ENCODE measurements at regions not wholly inside any gene's neighbourhood (a gene's known extent, or its start where the extent isn't known, plus 50 kb on each side); places are given as distances from the start of the nearest gene placed in this dataset.

DNA sequence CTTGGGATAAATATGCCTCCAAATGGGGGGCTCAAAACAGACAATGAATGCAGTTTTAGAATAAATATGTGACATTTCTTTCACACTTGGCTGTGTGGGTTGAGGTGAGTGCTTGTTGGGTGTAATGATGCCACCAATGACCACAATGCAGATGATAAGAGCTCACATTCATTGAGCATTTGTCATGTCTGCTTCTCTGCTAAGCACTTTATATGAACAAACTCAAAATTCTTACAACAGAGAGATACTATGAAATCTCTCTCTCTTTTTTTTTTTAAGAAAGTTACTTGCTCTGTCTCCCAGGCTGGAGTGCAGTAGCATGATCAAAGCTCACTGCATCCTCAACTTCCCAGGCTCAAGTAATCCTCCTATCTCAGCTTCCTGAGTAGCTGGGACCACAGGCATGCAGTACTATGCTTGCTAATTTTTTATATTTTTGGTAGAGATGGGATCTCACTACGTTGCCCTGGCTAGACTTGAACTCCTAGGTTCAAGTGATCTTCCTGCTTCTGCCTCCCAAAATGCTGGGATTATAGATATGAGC, 185.4 kb downstream of the JCAD start:
- intact Hi-C loops (cut with micrococcal nuclease), result no loop called here

GRCh38 chr10:29870522-29871044, 188.8 kb downstream of the JCAD start:
- 97% methylated on average over 2 of the region's 2 CpGs for WGBS (ENCODE audit: insufficient coverage)
- no peak overlapping the region for H3K27ac Mint-ChIP-seq
- H3K36me3 Mint-ChIP-seq, result no peaks in the 10 kb centered on the region
- H3K27me3 Mint-ChIP-seq (ENCODE audit: low read depth in 3 of 3), result peaks cover 0 to 4% (median 0%) of the 10 kb centered on the region in 3 donors
- TF ChIP-seq, protein P1, sequence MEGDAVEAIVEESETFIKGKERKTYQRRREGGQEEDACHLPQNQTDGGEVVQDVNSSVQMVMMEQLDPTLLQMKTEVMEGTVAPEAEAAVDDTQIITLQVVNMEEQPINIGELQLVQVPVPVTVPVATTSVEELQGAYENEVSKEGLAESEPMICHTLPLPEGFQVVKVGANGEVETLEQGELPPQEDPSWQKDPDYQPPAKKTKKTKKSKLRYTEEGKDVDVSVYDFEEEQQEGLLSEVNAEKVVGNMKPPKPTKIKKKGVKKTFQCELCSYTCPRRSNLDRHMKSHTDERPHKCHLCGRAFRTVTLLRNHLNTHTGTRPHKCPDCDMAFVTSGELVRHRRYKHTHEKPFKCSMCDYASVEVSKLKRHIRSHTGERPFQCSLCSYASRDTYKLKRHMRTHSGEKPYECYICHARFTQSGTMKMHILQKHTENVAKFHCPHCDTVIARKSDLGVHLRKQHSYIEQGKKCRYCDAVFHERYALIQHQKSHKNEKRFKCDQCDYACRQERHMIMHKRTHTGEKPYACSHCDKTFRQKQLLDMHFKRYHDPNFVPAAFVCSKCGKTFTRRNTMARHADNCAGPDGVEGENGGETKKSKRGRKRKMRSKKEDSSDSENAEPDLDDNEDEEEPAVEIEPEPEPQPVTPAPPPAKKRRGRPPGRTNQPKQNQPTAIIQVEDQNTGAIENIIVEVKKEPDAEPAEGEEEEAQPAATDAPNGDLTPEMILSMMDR (IDR thresholded peaks at IDR 0.05), result no peak
- no peak overlapping the region for H3K9ac ChIP-seq (ENCODE audit: insufficient read depth, low read length, poor library complexity, severe bottlenecking)
- H3K4me3 Mint-ChIP-seq, result no peak overlapping the region
- no peak for DNase-seq
- intact Hi-C loops (cut with micrococcal nuclease), result no loop called here
- H3K4me3 ChIP-seq (replicated peaks in 1 of 3; ENCODE audit: low read depth in 2 of 3, low read length in 3 of 3), result no peak overlapping the region
- H3K79me2 ChIP-seq (ENCODE audit: insufficient read depth, low read length), result no peaks in the 10 kb centered on the region
- H3K4me1 Mint-ChIP-seq, result peaks cover 8% of the 10 kb centered on the region
- no peaks in the 10 kb centered on the region for H3K27me3 ChIP-seq (ENCODE audit: control insufficient read depth in 2 of 2, insufficient read depth in 2 of 2, low read length in 2 of 2)
- no peak overlapping the region for H3K4me2 ChIP-seq (replicated peaks; ENCODE audit: extremely low read depth, low read length, poor library complexity, severe bottlenecking)
- no peaks in the 10 kb centered on the region for H3K9me3 ChIP-seq (replicated peaks in 1 of 2; ENCODE audit: control insufficient read depth in 1 of 2, insufficient read depth in 1 of 2, low read length in 2 of 2)
- no peaks in the 10 kb centered on the region for H4K20me1 ChIP-seq (ENCODE audit: insufficient read depth, low read length)
- peaks cover 0 to 5% of the 10 kb centered on the region in 2 donors for H3K4me1 ChIP-seq (ENCODE audit: control insufficient read depth in 1 of 2, insufficient read depth in 2 of 2, low read length in 2 of 2)
- H3K36me3 ChIP-seq (replicated peaks in 1 of 2; ENCODE audit: control insufficient read depth in 1 of 2, insufficient read depth in 2 of 2, low read length in 2 of 2), result no peaks in the 10 kb centered on the region
- peaks cover 0 to 5% (median 1%) of the 10 kb centered on the region in 7 donors for H3K9me3 Mint-ChIP-seq
- H2AFZ ChIP-seq (ENCODE audit: insufficient read depth, low read depth, low read length, poor library complexity, severe bottlenecking), result no peak overlapping the region
- H3K27ac ChIP-seq (ENCODE audit: low read depth in 1 of 2, low read length in 2 of 2), result no peak overlapping the region

More for the DNA sequence above, 185.4 kb downstream of the JCAD start:
- Histone ChIP-seq H3K4me3 (replicated peaks in 1 of 3; ENCODE audit: low read depth in 2 of 3, low read length in 3 of 3) (no peak overlapping the region), H3K4me2 (replicated peaks; ENCODE audit: extremely low read depth, low read length, poor library complexity, severe bottlenecking) (no peak overlapping the region), H3K36me3 (replicated peaks in 1 of 2; ENCODE audit: control insufficient read depth in 1 of 2, insufficient read depth in 2 of 2, low read length in 2 of 2) (no peaks in the 10 kb centered on the region), H3K79me2 (ENCODE audit: insufficient read depth, low read length) (no peaks in the 10 kb centered on the region), H3K9ac (ENCODE audit: insufficient read depth, low read length, poor library complexity, severe bottlenecking) (no peak overlapping the region), H3K27ac (ENCODE audit: low read depth in 1 of 2, low read length in 2 of 2) (no peak overlapping the region), H3K9me3 (replicated peaks in 1 of 2; ENCODE audit: control insufficient read depth in 1 of 2, insufficient read depth in 1 of 2, low read length in 2 of 2) (no peaks in the 10 kb centered on the region), H4K20me1 (ENCODE audit: insufficient read depth, low read length) (no peaks in the 10 kb centered on the region), H2AFZ (ENCODE audit: insufficient read depth, low read depth, low read length, poor library complexity, severe bottlenecking) (no peak overlapping the region), H3K27me3 (ENCODE audit: control insufficient read depth in 2 of 2, insufficient read depth in 2 of 2, low read length in 2 of 2) (no peaks in the 10 kb centered on the region), H3K4me1 (ENCODE audit: control insufficient read depth in 1 of 2, insufficient read depth in 2 of 2, low read length in 2 of 2) (peaks cover 0 to 8% of the 10 kb centered on the region in 2 donors)
- WGBS (ENCODE audit: insufficient coverage), result 75% methylated on average over 1 of the region's 1 CpG
- no peak overlapping the region for H3K27ac Mint-ChIP-seq
- no peak overlapping the region for H3K4me3 Mint-ChIP-seq
- H3K27me3 Mint-ChIP-seq (ENCODE audit: low read depth in 3 of 3), result peaks cover 4 to 14% (median 5%) of the 10 kb centered on the region in 3 donors
- TF ChIP-seq, protein P1 (IDR thresholded peaks at IDR 0.05), result no peak
- no peak for DNase-seq
- H3K4me1 Mint-ChIP-seq, result peaks cover 13% of the 10 kb centered on the region
- H3K36me3 Mint-ChIP-seq, result no peaks in the 10 kb centered on the region
- H3K9me3 Mint-ChIP-seq, result peaks cover 0 to 5% (median 1%) of the 10 kb centered on the region in 7 donors

All from CD14-positive monocyte (primary cell).